ENCODE measurements at regions not wholly inside any gene's neighbourhood (a gene's known extent, or its start where the extent isn't known, plus 50 kb on each side); places are given as distances from the start of the nearest gene placed in this dataset.

- H3K4me3 ChIP-seq (ENCODE audit: low read length), result no peak overlapping the region
- H3K9me2 ChIP-seq (replicated peaks; ENCODE audit: insufficient read depth, low read length), result 0 out of 2 replicates have a peak, but pooled peaks cover 2% of the 10 kb centered on the region
- no peaks in the 10 kb centered on the region for H3K9me3 ChIP-seq (replicated peaks; ENCODE audit: insufficient read depth, low read length)
- TF ChIP-seq EZH2 (optimal IDR thresholded peaks at IDR 0.05; ENCODE audit: low read depth, low read length) (no peak), CTCF (IDR thresholded peaks at IDR 0.05; ENCODE audit: low read length) (no peak), EZH2phosphoT487 (IDR thresholded peaks at IDR 0.05; ENCODE audit: low read length) (no peak)
- H3K27ac ChIP-seq (ENCODE audit: low read length), result no peak overlapping the region
- no peak overlapping the region for H3K4me2 ChIP-seq (ENCODE audit: low read depth, low read length)
- no peaks in the 10 kb centered on the region for H3K36me3 ChIP-seq (replicated peaks; ENCODE audit: insufficient read depth, low read length)
- H3K9ac ChIP-seq (ENCODE audit: low read length), result no peak overlapping the region
- no peaks in the 10 kb centered on the region for H3K79me2 ChIP-seq (ENCODE audit: low read length)
- H3F3A ChIP-seq (ENCODE audit: insufficient read depth, low read length), result no peaks in the 10 kb centered on the region
- H3K27me3 ChIP-seq (replicated peaks; ENCODE audit: insufficient read depth, low read length), result no peaks in the 10 kb centered on the region
- H4K20me1 ChIP-seq (ENCODE audit: insufficient read depth, low read length), result no peaks in the 10 kb centered on the region
- DNase-seq, result no peak
- no peak overlapping the region for H2AFZ ChIP-seq (ENCODE audit: low read length)
- H3K4me1 ChIP-seq (ENCODE audit: low read length), result no peaks in the 10 kb centered on the region
These were observed 614.9 kb upstream of the FZD8 start for GRCh38 chr10:36256948-36257356.

- 0 out of 2 replicates have a peak, but pooled peaks cover 2% of the 10 kb centered on the region for H3K9me2 ChIP-seq (replicated peaks; ENCODE audit: insufficient read depth, low read length)
- no peaks in the 10 kb centered on the region for H4K20me1 ChIP-seq (ENCODE audit: insufficient read depth, low read length)
- H3F3A ChIP-seq (ENCODE audit: insufficient read depth, low read length), result no peaks in the 10 kb centered on the region
- no peaks in the 10 kb centered on the region for H3K27me3 ChIP-seq (replicated peaks; ENCODE audit: insufficient read depth, low read length)
- no peaks in the 10 kb centered on the region for H3K79me2 ChIP-seq (ENCODE audit: low read length)
- TF ChIP-seq CTCF (IDR thresholded peaks at IDR 0.05; ENCODE audit: low read length), result no peak
- no peak for TF ChIP-seq EZH2phosphoT487 (IDR thresholded peaks at IDR 0.05; ENCODE audit: low read length)
- no peak for TF ChIP-seq EZH2 (optimal IDR thresholded peaks at IDR 0.05; ENCODE audit: low read depth, low read length)
- no peak overlapping the region for H3K27ac ChIP-seq (ENCODE audit: low read length)
- H3K9ac ChIP-seq (ENCODE audit: low read length), result no peak overlapping the region
- no peak overlapping the region for H2AFZ ChIP-seq (ENCODE audit: low read length)
- no peaks in the 10 kb centered on the region for H3K4me1 ChIP-seq (ENCODE audit: low read length)
- H3K4me3 ChIP-seq (ENCODE audit: low read length), result no peak overlapping the region
- no peak for DNase-seq
- no peaks in the 10 kb centered on the region for H3K9me3 ChIP-seq (replicated peaks; ENCODE audit: insufficient read depth, low read length)
- no peaks in the 10 kb centered on the region for H3K36me3 ChIP-seq (replicated peaks; ENCODE audit: insufficient read depth, low read length)
- H3K4me2 ChIP-seq (ENCODE audit: low read depth, low read length), result no peak overlapping the region
These were observed 614.1 kb upstream of the FZD8 start for GRCh38 chr10:36256166-36256565.

- H3K4me3 ChIP-seq (ENCODE audit: low read length), result no peak overlapping the region
- H3K79me2 ChIP-seq (ENCODE audit: low read length), result no peaks in the 10 kb centered on the region
- no peaks in the 10 kb centered on the region for H4K20me1 ChIP-seq (ENCODE audit: insufficient read depth, low read length)
These were observed 612.1 kb upstream of the FZD8 start for GRCh38 chr10:36254199-36254598.

More at GRCh38 chr10:36254199-36254598, 612.1 kb upstream of the FZD8 start:
- no peaks in the 10 kb centered on the region for H3K9me3 ChIP-seq (replicated peaks; ENCODE audit: insufficient read depth, low read length)
- TF ChIP-seq CTCF (IDR thresholded peaks at IDR 0.05; ENCODE audit: low read length) (no peak), EZH2phosphoT487 (IDR thresholded peaks at IDR 0.05; ENCODE audit: low read length) (no peak), EZH2 (optimal IDR thresholded peaks at IDR 0.05; ENCODE audit: low read depth, low read length) (no peak)
- H3K4me2 ChIP-seq (ENCODE audit: low read depth, low read length), result no peak overlapping the region
- H3K9ac ChIP-seq (ENCODE audit: low read length), result no peak overlapping the region
- H3K9me2 ChIP-seq (replicated peaks; ENCODE audit: insufficient read depth, low read length), result 0 out of 2 replicates have a peak, but pooled peaks cover 2% of the 10 kb centered on the region
- H3K4me1 ChIP-seq (ENCODE audit: low read length), result no peaks in the 10 kb centered on the region
- DNase-seq, result no peak
- no peaks in the 10 kb centered on the region for H3K27me3 ChIP-seq (replicated peaks; ENCODE audit: insufficient read depth, low read length)
- H3K27ac ChIP-seq (ENCODE audit: low read length), result no peak overlapping the region
- no peaks in the 10 kb centered on the region for H3F3A ChIP-seq (ENCODE audit: insufficient read depth, low read length)
- no peaks in the 10 kb centered on the region for H3K36me3 ChIP-seq (replicated peaks; ENCODE audit: insufficient read depth, low read length)
- no peak overlapping the region for H2AFZ ChIP-seq (ENCODE audit: low read length)

Measured in MM.1S (cell line).